IMR-90 (cell line): ENCODE measurements at regions not wholly inside any gene's neighbourhood (a gene's known extent, or its start where the extent isn't known, plus 50 kb on each side); places are given as distances from the start of the nearest gene placed in this dataset.

ENCODE experiments used
- CHD1 ChIP-seq: IDR thresholded peaks from 2 replicates; pipeline ENCODE4 v1.6.1; 2012; ENCODE audit warnings: low read depth, low read length, improper control_type of control experiment
- POLR2A ChIP-seq: IDR thresholded peaks from 2 replicates; pipeline ENCODE4 v1.6.1; 2012; ENCODE audit warnings: mild to moderate bottlenecking, low read depth, low read length
- RAD21 ChIP-seq: IDR thresholded peaks from 2 replicates; pipeline ENCODE4 v1.6.1; 2012; ENCODE audit warnings: low read length, improper control_type of control experiment
- TF ChIP-seq, protein P1 (sequence below): conservative IDR thresholded peaks from 2 replicates; pipeline ENCODE4 v1.5.1; 2012; ENCODE audit warnings: mild to moderate bottlenecking, low read depth, low read length, improper control_type of control experiment

DNA sequence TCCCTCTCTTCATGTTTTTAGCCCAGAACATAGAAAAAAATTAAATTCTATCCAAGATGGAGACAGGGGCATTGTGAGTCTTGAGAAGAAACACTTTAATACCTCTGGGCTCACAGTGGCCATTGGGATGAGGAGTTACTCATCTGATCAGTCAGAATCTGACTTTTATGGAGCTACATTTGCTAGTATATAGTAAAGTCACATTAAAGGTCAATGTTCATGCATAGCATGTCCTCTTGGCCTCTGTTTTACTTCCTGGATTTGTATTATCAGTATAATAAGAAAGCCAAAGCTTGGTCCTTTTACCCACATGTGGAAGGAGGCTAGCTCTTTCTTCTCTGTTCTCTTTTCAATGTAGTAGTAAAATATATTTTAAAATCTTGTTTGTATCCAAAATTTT is 93.6 kb upstream of the CNOT2 start:
- TF ChIP-seq, protein P1, sequence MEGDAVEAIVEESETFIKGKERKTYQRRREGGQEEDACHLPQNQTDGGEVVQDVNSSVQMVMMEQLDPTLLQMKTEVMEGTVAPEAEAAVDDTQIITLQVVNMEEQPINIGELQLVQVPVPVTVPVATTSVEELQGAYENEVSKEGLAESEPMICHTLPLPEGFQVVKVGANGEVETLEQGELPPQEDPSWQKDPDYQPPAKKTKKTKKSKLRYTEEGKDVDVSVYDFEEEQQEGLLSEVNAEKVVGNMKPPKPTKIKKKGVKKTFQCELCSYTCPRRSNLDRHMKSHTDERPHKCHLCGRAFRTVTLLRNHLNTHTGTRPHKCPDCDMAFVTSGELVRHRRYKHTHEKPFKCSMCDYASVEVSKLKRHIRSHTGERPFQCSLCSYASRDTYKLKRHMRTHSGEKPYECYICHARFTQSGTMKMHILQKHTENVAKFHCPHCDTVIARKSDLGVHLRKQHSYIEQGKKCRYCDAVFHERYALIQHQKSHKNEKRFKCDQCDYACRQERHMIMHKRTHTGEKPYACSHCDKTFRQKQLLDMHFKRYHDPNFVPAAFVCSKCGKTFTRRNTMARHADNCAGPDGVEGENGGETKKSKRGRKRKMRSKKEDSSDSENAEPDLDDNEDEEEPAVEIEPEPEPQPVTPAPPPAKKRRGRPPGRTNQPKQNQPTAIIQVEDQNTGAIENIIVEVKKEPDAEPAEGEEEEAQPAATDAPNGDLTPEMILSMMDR: no peak
- TF ChIP-seq POLR2A (no peak), CHD1 (no peak), RAD21 (no peak)
